GM13977 (cell line): ENCODE measurements at regions not wholly inside any gene's neighbourhood (a gene's known extent, or its start where the extent isn't known, plus 50 kb on each side); places are given as distances from the start of the nearest gene placed in this dataset.
"Not testable (repeated sequence)": the region's sequence is repeated elsewhere in the genome, so short reads cannot be mapped to it uniquely, and the experiment has no call there.

ENCODE experiments used
- DNase-seq: peaks from one replicate; pipeline ENCODE4 v3.0.0; 2012; ENCODE audit warnings: low spot score
- in situ Hi-C: fragments of 300-500 bp; cut with MboI; formaldehyde crosslinking; loops from one replicate; pipeline ENCODE4 v1.12.0; 2022; ENCODE audit warnings: low sequenced_read_pairs, low pct_unique_long_range_greater_than_20kb, mixed read lengths, inconsistent platforms; ENCODE audit not compliant: unreplicated experiment
- TF ChIP-seq, protein P1 (sequence below): IDR thresholded peaks from 2 replicates; pipeline ENCODE4 v1.5.1; 2012; ENCODE audit warnings: mild to moderate bottlenecking, control low read depth; ENCODE audit not compliant: insufficient read depth; ENCODE audit errors: extremely low read depth, missing control alignments

DNA sequence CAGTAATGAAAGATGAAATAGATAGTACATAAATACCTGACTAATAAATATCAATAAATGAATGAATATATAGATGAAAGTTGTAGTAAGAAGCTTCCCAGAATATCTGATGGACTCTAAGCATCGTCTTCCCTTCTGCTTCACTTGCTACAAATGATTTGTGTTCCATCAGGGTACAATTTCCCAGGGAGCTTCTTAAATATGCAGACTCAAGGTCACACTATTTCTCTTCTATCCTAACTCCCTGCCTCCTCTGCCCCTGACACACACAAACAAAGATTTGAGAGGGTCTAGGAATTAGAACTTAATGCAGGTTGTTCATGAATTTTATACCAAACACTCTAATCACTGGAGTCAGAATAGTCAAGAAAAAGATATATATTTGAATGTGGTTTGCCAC, 415.9 kb upstream of the TMPRSS15 start:
- in situ Hi-C loops = no loop called here
- TF ChIP-seq, protein P1, sequence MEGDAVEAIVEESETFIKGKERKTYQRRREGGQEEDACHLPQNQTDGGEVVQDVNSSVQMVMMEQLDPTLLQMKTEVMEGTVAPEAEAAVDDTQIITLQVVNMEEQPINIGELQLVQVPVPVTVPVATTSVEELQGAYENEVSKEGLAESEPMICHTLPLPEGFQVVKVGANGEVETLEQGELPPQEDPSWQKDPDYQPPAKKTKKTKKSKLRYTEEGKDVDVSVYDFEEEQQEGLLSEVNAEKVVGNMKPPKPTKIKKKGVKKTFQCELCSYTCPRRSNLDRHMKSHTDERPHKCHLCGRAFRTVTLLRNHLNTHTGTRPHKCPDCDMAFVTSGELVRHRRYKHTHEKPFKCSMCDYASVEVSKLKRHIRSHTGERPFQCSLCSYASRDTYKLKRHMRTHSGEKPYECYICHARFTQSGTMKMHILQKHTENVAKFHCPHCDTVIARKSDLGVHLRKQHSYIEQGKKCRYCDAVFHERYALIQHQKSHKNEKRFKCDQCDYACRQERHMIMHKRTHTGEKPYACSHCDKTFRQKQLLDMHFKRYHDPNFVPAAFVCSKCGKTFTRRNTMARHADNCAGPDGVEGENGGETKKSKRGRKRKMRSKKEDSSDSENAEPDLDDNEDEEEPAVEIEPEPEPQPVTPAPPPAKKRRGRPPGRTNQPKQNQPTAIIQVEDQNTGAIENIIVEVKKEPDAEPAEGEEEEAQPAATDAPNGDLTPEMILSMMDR = no peak
- no peak for DNase-seq

DNA sequence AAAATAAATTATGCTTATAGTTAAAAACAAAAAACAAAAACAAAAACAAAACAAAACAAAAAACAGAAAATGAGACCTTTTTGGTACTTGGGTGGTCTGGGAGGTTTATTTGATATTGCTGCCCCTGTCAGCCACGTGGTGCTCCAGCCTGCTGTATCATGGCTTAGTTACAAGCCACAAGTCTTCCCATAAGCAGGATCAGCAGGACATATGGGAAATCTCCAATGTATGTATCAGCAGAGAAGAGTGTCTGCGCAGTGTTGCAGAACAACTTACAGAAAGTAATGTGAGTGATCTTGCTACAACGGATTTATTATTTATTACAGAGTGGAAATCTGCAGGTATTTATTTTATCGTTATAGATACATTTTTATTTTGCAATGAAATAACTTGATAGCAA, 423.0 kb upstream of the TMPRSS15 start:
- in situ Hi-C loops = no loop called here
- no peak for DNase-seq
- TF ChIP-seq, protein P1 = no peak

GRCh38 chr21:18831942-18832676, 428.5 kb upstream of the TMPRSS15 start:
- in situ Hi-C loops = no loop called here
- no peak for DNase-seq
- TF ChIP-seq, protein P1 = no peak

GRCh38 chr21:18832950-18833349, 429.4 kb upstream of the TMPRSS15 start:
- DNase-seq = no peak
- TF ChIP-seq, protein P1 = no peak
- in situ Hi-C loops = no loop called here

- DNase-seq, in situ Hi-C loops: not testable (repeated sequence)
Measured at GRCh38 chr21:18834121-18834520, 430.5 kb upstream of the TMPRSS15 start.

DNA sequence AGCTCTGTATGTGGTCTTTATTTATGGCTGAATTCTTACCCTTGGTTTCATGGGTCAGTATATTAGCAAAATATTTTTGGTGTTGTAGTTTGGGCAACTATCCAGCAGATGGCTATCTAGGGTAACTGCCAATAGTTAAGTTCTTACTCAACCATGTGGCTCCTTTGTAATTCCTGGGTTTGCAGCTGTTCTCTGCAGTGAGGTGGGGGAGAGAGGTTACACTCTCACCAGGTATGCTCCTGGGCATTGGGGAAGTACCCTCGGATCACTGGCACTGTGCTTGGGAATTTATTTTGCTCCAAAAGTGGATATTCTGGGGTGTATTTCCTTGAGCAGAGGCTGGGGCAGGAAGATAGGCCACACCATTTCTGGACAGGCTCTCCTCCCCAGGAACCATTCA, 436.7 kb upstream of the TMPRSS15 start:
- TF ChIP-seq, protein P1 = peak; percentile 14
- no peak for DNase-seq
- in situ Hi-C loops = no loop called here

GRCh38 chr21:18857606-18858005, 454.0 kb upstream of the TMPRSS15 start:
- in situ Hi-C loops, DNase-seq: not testable (repeated sequence)

GRCh38 chr21:18869104-18869503, 465.5 kb upstream of the TMPRSS15 start:
- in situ Hi-C loops = no loop called here
- no peak for DNase-seq
- TF ChIP-seq, protein P1 = no peak
